Activated CD4-positive, alpha-beta memory T cell treated with anti-CD3 and anti-CD28 coated beads, Interleukin-2, amount 10 ng/mL, durations not matched to agents 7 days and 5 days (primary cell): ENCODE measurements at regions not wholly inside any gene's neighbourhood (a gene's known extent, or its start where the extent isn't known, plus 50 kb on each side); places are given as distances from the start of the nearest gene placed in this dataset.

Experiments used
- CTCF ChIA-PET: fragments of 350-600 bp; sonication (Branson Sonifier 250); formaldehyde crosslinking; loops from one replicate; lab custom pipeline; 2021; ENCODE audit warnings: antibody characterized with exemption, inconsistent platforms; lab: Charles Lee
- POLR2A ChIA-PET: fragments of 350-600 bp; sonication (Branson Sonifier 250); formaldehyde crosslinking; loops from one replicate; lab custom pipeline; 2021; ENCODE audit warnings: antibody characterized with exemption; lab: Charles Lee
- DNase-seq: peaks from one replicate; pipeline ENCODE4 v3.0.0-alpha.2; 2020
- H3K27ac Mint-ChIP-seq: one replicate; pipeline ENCODE4 v1.8.0; 2021; ENCODE audit warnings: mild to moderate bottlenecking, mixed read lengths
- H3K27me3 Mint-ChIP-seq: one replicate; pipeline ENCODE4 v1.8.0; 2021; ENCODE audit warnings: mixed read lengths
- H3K36me3 Mint-ChIP-seq: one replicate; pipeline ENCODE4 v1.8.0; 2021; ENCODE audit warnings: low read depth, mixed read lengths
- H3K4me1 Mint-ChIP-seq: one replicate; pipeline ENCODE4 v1.8.0; 2021; ENCODE audit warnings: mixed read lengths
- H3K4me3 Mint-ChIP-seq: one replicate; pipeline ENCODE4 v1.8.0; 2021; ENCODE audit warnings: mild to moderate bottlenecking, mixed read lengths
- H3K9me3 Mint-ChIP-seq: one replicate; pipeline ENCODE4 v1.8.0; 2021; ENCODE audit warnings: mixed read lengths

GRCh38 chr16:16864536-16864935 is 485.6 kb downstream of the NPIPA7 start:
- Mint-ChIP-seq H3K9me3 (no peaks in the 10 kb centered on the region), H3K27me3 (peaks cover 2% of the 10 kb centered on the region), H3K27ac (no peak overlapping the region), H3K36me3 (no peaks in the 10 kb centered on the region), H3K4me3 (no peak overlapping the region), H3K4me1 (peaks cover 2% of the 10 kb centered on the region)
- POLR2A ChIA-PET = no interaction called here
- DNase-seq = no peak
- CTCF ChIA-PET = interaction anchor here (0.7 kb wide), 1 partner anchor 656 kb away, joined by 4 read pairs; no protein-coding TSS in a partner anchor

GRCh38 chr16:16865374-16865773 is 486.4 kb downstream of the NPIPA7 start:
- no peak for DNase-seq
- Mint-ChIP-seq H3K27me3 (no peaks in the 10 kb centered on the region), H3K36me3 (no peaks in the 10 kb centered on the region), H3K27ac (no peak overlapping the region), H3K9me3 (no peaks in the 10 kb centered on the region), H3K4me3 (no peak overlapping the region), H3K4me1 (peaks cover 2% of the 10 kb centered on the region)
- CTCF ChIA-PET = no interaction called here
- POLR2A ChIA-PET = no interaction called here

- Mint-ChIP-seq H3K27me3 (no peaks in the 10 kb centered on the region), H3K4me1 (no peaks in the 10 kb centered on the region), H3K27ac (no peak overlapping the region), H3K4me3 (no peak overlapping the region), H3K9me3 (no peaks in the 10 kb centered on the region), H3K36me3 (no peaks in the 10 kb centered on the region)
- DNase-seq = no peak
- POLR2A ChIA-PET = no interaction called here
- CTCF ChIA-PET = no interaction called here
Measured at GRCh38 chr16:16867973-16868372, 489.0 kb downstream of the NPIPA7 start.

- ChIA-PET POLR2A (interaction anchor here (0.9 kb wide), 1 partner anchor 11 kb away, joined by 3 read pairs; no protein-coding TSS in a partner anchor), CTCF (no interaction called here)
- Mint-ChIP-seq H3K27ac (no peak overlapping the region), H3K4me1 (no peaks in the 10 kb centered on the region), H3K9me3 (no peaks in the 10 kb centered on the region), H3K36me3 (no peaks in the 10 kb centered on the region), H3K4me3 (no peak overlapping the region), H3K27me3 (no peaks in the 10 kb centered on the region)
- DNase-seq = no peak
Measured at GRCh38 chr16:16868727-16869126, 489.8 kb downstream of the NPIPA7 start.

- CTCF ChIA-PET = no interaction called here
- POLR2A ChIA-PET = no interaction called here
- H3K4me1 Mint-ChIP-seq = no peaks in the 10 kb centered on the region
- H3K27ac Mint-ChIP-seq = no peak overlapping the region
- H3K36me3 Mint-ChIP-seq = no peaks in the 10 kb centered on the region
- no peak for DNase-seq
- H3K4me3 Mint-ChIP-seq = no peak overlapping the region
- no peaks in the 10 kb centered on the region for H3K27me3 Mint-ChIP-seq
- H3K9me3 Mint-ChIP-seq = no peaks in the 10 kb centered on the region
Measured at GRCh38 chr16:16869746-16870145, 490.8 kb downstream of the NPIPA7 start.

GRCh38 chr16:16871196-16871595 is 492.3 kb downstream of the NPIPA7 start:
- DNase-seq = no peak
- ChIA-PET POLR2A (no interaction called here), CTCF (no interaction called here)
- Mint-ChIP-seq H3K36me3 (no peaks in the 10 kb centered on the region), H3K4me3 (no peak overlapping the region), H3K9me3 (no peaks in the 10 kb centered on the region), H3K27ac (no peak overlapping the region), H3K27me3 (no peaks in the 10 kb centered on the region), H3K4me1 (no peaks in the 10 kb centered on the region)

- Mint-ChIP-seq H3K9me3 (no peaks in the 10 kb centered on the region), H3K27ac (no peak overlapping the region), H3K4me3 (no peak overlapping the region), H3K36me3 (no peaks in the 10 kb centered on the region), H3K27me3 (peaks cover 1% of the 10 kb centered on the region), H3K4me1 (no peaks in the 10 kb centered on the region)
- no peak for DNase-seq
- ChIA-PET CTCF (no interaction called here), POLR2A (no interaction called here)
Measured at GRCh38 chr16:16877061-16877460, 498.1 kb downstream of the NPIPA7 start.

- Mint-ChIP-seq H3K4me3 (no peak overlapping the region), H3K36me3 (no peaks in the 10 kb centered on the region), H3K4me1 (no peaks in the 10 kb centered on the region), H3K27ac (no peak overlapping the region), H3K9me3 (no peaks in the 10 kb centered on the region), H3K27me3 (peaks cover 1% of the 10 kb centered on the region)
- ChIA-PET POLR2A (interaction anchor here (0.9 kb wide), 1 partner anchor 11 kb away, joined by 3 read pairs; no protein-coding TSS in a partner anchor), CTCF (interaction anchor here (0.6 kb wide), 1 partner anchor 1106 kb away, joined by 3 read pairs; no protein-coding TSS in a partner anchor)
- DNase-seq = no peak
Measured at GRCh38 chr16:16879567-16880251, 500.8 kb downstream of the NPIPA7 start.

- DNase-seq = no peak
- H3K4me3 Mint-ChIP-seq = no peak overlapping the region
- ChIA-PET POLR2A (no interaction called here), CTCF (no interaction called here)
- no peaks in the 10 kb centered on the region for H3K36me3 Mint-ChIP-seq
- peaks cover 1% of the 10 kb centered on the region for H3K27me3 Mint-ChIP-seq
- no peak overlapping the region for H3K27ac Mint-ChIP-seq
- no peaks in the 10 kb centered on the region for H3K4me1 Mint-ChIP-seq
- H3K9me3 Mint-ChIP-seq = no peaks in the 10 kb centered on the region
Measured at GRCh38 chr16:16881814-16882213, 502.9 kb downstream of the NPIPA7 start.

GRCh38 chr16:16882766-16883165 is 503.8 kb downstream of the NPIPA7 start:
- no peak overlapping the region for H3K4me3 Mint-ChIP-seq
- ChIA-PET CTCF (no interaction called here), POLR2A (no interaction called here)
- no peaks in the 10 kb centered on the region for H3K9me3 Mint-ChIP-seq
- H3K27ac Mint-ChIP-seq = no peak overlapping the region
- peaks cover 1% of the 10 kb centered on the region for H3K27me3 Mint-ChIP-seq
- H3K4me1 Mint-ChIP-seq = no peaks in the 10 kb centered on the region
- DNase-seq = no peak
- no peaks in the 10 kb centered on the region for H3K36me3 Mint-ChIP-seq

- Mint-ChIP-seq H3K9me3 (no peaks in the 10 kb centered on the region), H3K27me3 (no peaks in the 10 kb centered on the region), H3K4me1 (no peaks in the 10 kb centered on the region), H3K36me3 (no peaks in the 10 kb centered on the region), H3K4me3 (no peak overlapping the region), H3K27ac (no peak overlapping the region)
- DNase-seq = no peak
- POLR2A ChIA-PET = no interaction called here
- CTCF ChIA-PET = no interaction called here
Measured at GRCh38 chr16:16884451-16884850, 505.5 kb downstream of the NPIPA7 start.

- DNase-seq = no peak
- Mint-ChIP-seq H3K4me3 (no peak overlapping the region), H3K27ac (no peak overlapping the region), H3K4me1 (no peaks in the 10 kb centered on the region), H3K27me3 (no peaks in the 10 kb centered on the region), H3K36me3 (no peaks in the 10 kb centered on the region), H3K9me3 (no peaks in the 10 kb centered on the region)
- POLR2A ChIA-PET = no interaction called here
- CTCF ChIA-PET = no interaction called here
Measured at GRCh38 chr16:16887193-16887592, 508.3 kb downstream of the NPIPA7 start.

- no peaks in the 10 kb centered on the region for H3K36me3 Mint-ChIP-seq
- H3K27me3 Mint-ChIP-seq = no peaks in the 10 kb centered on the region
- H3K9me3 Mint-ChIP-seq = no peaks in the 10 kb centered on the region
- no peak overlapping the region for H3K4me3 Mint-ChIP-seq
- ChIA-PET CTCF (no interaction called here), POLR2A (no interaction called here)
- H3K4me1 Mint-ChIP-seq = no peaks in the 10 kb centered on the region
- no peak for DNase-seq
- no peak overlapping the region for H3K27ac Mint-ChIP-seq
Measured at GRCh38 chr16:16890964-16891363, 512.0 kb downstream of the NPIPA7 start.

- H3K27me3 Mint-ChIP-seq = no peaks in the 10 kb centered on the region
- no peaks in the 10 kb centered on the region for H3K36me3 Mint-ChIP-seq
- H3K4me1 Mint-ChIP-seq = no peaks in the 10 kb centered on the region
- DNase-seq = no peak
- no peak overlapping the region for H3K27ac Mint-ChIP-seq
- CTCF ChIA-PET = no interaction called here
- H3K9me3 Mint-ChIP-seq = no peaks in the 10 kb centered on the region
- POLR2A ChIA-PET = no interaction called here
- no peak overlapping the region for H3K4me3 Mint-ChIP-seq
Measured at GRCh38 chr16:16904601-16905000, 525.7 kb downstream of the NPIPA7 start.
